GM23338 (cell line): ENCODE measurements at regions not wholly inside any gene's neighbourhood (a gene's known extent, or its start where the extent isn't known, plus 50 kb on each side); places are given as distances from the start of the nearest gene placed in this dataset.

Source experiments
- ATAC-seq: fragments of 200-7000 bp; cut with Tn5 transposase; 3 replicates; pipeline ENCODE4 v1.9.1; 2020
- DNase-seq: peaks from one replicate; pipeline ENCODE4 v3.0.0-alpha.2; 2015; ENCODE audit warnings: low spot score
- H2AFZ ChIP-seq: fragments of 200-600 bp; sonication (generic); 2 replicates; pipeline ENCODE4 v1.8.0; 2016; ENCODE audit warnings: antibody characterized with exemption, mild to moderate bottlenecking, moderate library complexity
- H3F3A ChIP-seq: fragments of 200-600 bp; sonication (generic); replicated peaks from 2 replicates; pipeline ENCODE4 v1.8.0; 2017; ENCODE audit warnings: antibody characterized with exemption, mixed run types, low read depth
- H3K27ac ChIP-seq: fragments of 200-600 bp; sonication (generic); 2 replicates; pipeline ENCODE4 v1.6.1; 2016; ENCODE audit warnings: low read depth
- H3K27me3 ChIP-seq: fragments of 200-600 bp; sonication (generic); 2 replicates; pipeline ENCODE4 v1.8.0; 2016; ENCODE audit warnings: mild to moderate bottlenecking, mixed run types, moderate library complexity; ENCODE audit not compliant: insufficient read depth
- H3K36me3 ChIP-seq: fragments of 200-600 bp; sonication (generic); 2 replicates; pipeline ENCODE4 v1.8.0; 2016; ENCODE audit warnings: mild to moderate bottlenecking; ENCODE audit not compliant: insufficient read depth
- H3K4me1 ChIP-seq: fragments of 200-600 bp; sonication (generic); 2 replicates; pipeline ENCODE4 v1.8.0; 2016; ENCODE audit warnings: mild to moderate bottlenecking, moderate library complexity; ENCODE audit not compliant: insufficient read depth
- H3K4me2 ChIP-seq: fragments of 200-600 bp; sonication (generic); 2 replicates; pipeline ENCODE4 v1.7.1; 2017; ENCODE audit warnings: mixed run types
- H3K4me3 ChIP-seq: fragments of 200-600 bp; sonication (generic); 2 replicates; pipeline ENCODE4 v1.6.1; 2016; ENCODE audit warnings: mixed run types
- H3K79me2 ChIP-seq: fragments of 200-600 bp; sonication (generic); replicated peaks from 2 replicates; pipeline ENCODE4 v1.8.0; 2017; ENCODE audit warnings: mild to moderate bottlenecking; ENCODE audit not compliant: insufficient read depth
- H3K9me2 ChIP-seq: fragments of 200-600 bp; sonication (generic); 2 replicates; pipeline ENCODE4 v1.8.0; 2017; ENCODE audit not compliant: insufficient read depth
- H4K20me1 ChIP-seq: fragments of 200-600 bp; sonication (generic); replicated peaks from 2 replicates; pipeline ENCODE4 v1.8.0; 2017; ENCODE audit warnings: mild to moderate bottlenecking; ENCODE audit not compliant: insufficient read depth
- H3K27ac Mint-ChIP-seq: 2 replicates; pipeline ENCODE4 v1.8.0; 2020; ENCODE audit warnings: inconsistent platforms, mild to moderate bottlenecking, moderate library complexity, mixed read lengths
- H3K27me3 Mint-ChIP-seq: 3 replicates; pipeline ENCODE4 v1.8.0; 2022; ENCODE audit warnings: low read depth, mild to moderate bottlenecking, moderate library complexity, mixed read lengths, inconsistent platforms; ENCODE audit not compliant: insufficient read depth, poor library complexity
- H3K36me3 Mint-ChIP-seq: 3 replicates; pipeline ENCODE4 v1.8.0; 2021; ENCODE audit warnings: low read depth, mild to moderate bottlenecking, inconsistent platforms, moderate library complexity, mixed read lengths
- H3K4me1 Mint-ChIP-seq: 3 replicates; pipeline ENCODE4 v1.8.0; 2020; ENCODE audit warnings: mild to moderate bottlenecking, inconsistent platforms, mixed read lengths
- H3K4me3 Mint-ChIP-seq: 3 replicates; pipeline ENCODE4 v1.8.0; 2021; ENCODE audit warnings: moderate library complexity, mild to moderate bottlenecking, inconsistent platforms, mixed read lengths
- H3K9me3 Mint-ChIP-seq: 3 replicates; pipeline ENCODE4 v1.8.0; 2020; ENCODE audit warnings: moderate library complexity, mild to moderate bottlenecking, inconsistent platforms, mixed read lengths
- CREB1 ChIP-seq: fragments of 250-450 bp; sonication (Bioruptor Pico); IDR thresholded peaks from 2 replicates; pipeline ENCODE4 v1.5.0; 2020; ENCODE audit warnings: low read depth, mild to moderate bottlenecking, moderate library complexity
- ETS1 ChIP-seq: IDR thresholded peaks from 2 replicates; pipeline ENCODE4 v1.6.1; 2016; ENCODE audit warnings: antibody characterized with exemption
- EZH2 ChIP-seq: fragments of 200-600 bp; sonication (generic); IDR thresholded peaks from one replicate; pipeline ENCODE4 v1.8.0; 2017; ENCODE audit warnings: antibody characterized with exemption, mild to moderate bottlenecking, low read depth; ENCODE audit not compliant: unreplicated experiment
- EZH2phosphoT487 ChIP-seq: fragments of 200-600 bp; sonication (generic); IDR thresholded peaks from one replicate; pipeline ENCODE4 v1.8.1; 2018; ENCODE audit warnings: antibody characterized with exemption; ENCODE audit not compliant: unreplicated experiment
- NANOG ChIP-seq: IDR thresholded peaks from 2 replicates; pipeline ENCODE4 v1.6.1; 2016; ENCODE audit warnings: antibody characterized with exemption, borderline replicate concordance
- POLR2AphosphoS5 ChIP-seq: IDR thresholded peaks from 2 replicates; pipeline ENCODE4 v1.6.1; 2016; ENCODE audit warnings: antibody characterized with exemption, low read depth
- STAT1 ChIP-seq: IDR thresholded peaks from one replicate; pipeline ENCODE4 v1.6.1; 2016; ENCODE audit warnings: antibody characterized with exemption; ENCODE audit not compliant: unreplicated experiment
- ZNF114 ChIP-seq: fragments of 250-450 bp; sonication (Bioruptor Pico); IDR thresholded peaks from 2 replicates; pipeline ENCODE4 v1.5.0; 2020; ENCODE audit warnings: mild to moderate bottlenecking, moderate library complexity
- ZNF462 ChIP-seq: fragments of 250-450 bp; sonication (Bioruptor Pico); IDR thresholded peaks from 2 replicates; pipeline ENCODE4 v1.5.0; 2020; ENCODE audit warnings: mild to moderate bottlenecking, moderate library complexity

- no peak for TF ChIP-seq ZNF462
- no peak for TF ChIP-seq POLR2AphosphoS5
- TF ChIP-seq ZNF114 (CRISPR knock-in tag) = no peak
- no peak for TF ChIP-seq EZH2
- TF ChIP-seq CREB1 (CRISPR knock-in tag) = no peak
These were observed 248.5 kb downstream of the RAP2B start (continued) for GRCh38 chr3:153410517-153410916.

GRCh38 chr3:153414982-153415381 is 253.0 kb downstream of the RAP2B start:
- Mint-ChIP-seq H3K36me3 (peaks cover 7% of the 10 kb centered on the region; the same call in 2 of the 3 replicates), H3K9me3 (peaks cover 13% of the 10 kb centered on the region; the same call in 2 of the 3 replicates), H3K4me3 (no peak overlapping the region), H3K27ac (no peak overlapping the region), H3K4me1 (no peaks in the 10 kb centered on the region), H3K27me3 (no peaks in the 10 kb centered on the region)
- H3K4me2 ChIP-seq = no peak overlapping the region
- no peak overlapping the region for H3K27ac ChIP-seq
- H3K27me3 ChIP-seq = no peaks in the 10 kb centered on the region
- ATAC-seq (no peak), DNase-seq (no peak)
- no peak overlapping the region for H3K4me3 ChIP-seq
- H3K4me1 ChIP-seq = no peaks in the 10 kb centered on the region
- H3K9me2 ChIP-seq = no peaks in the 10 kb centered on the region
- H4K20me1 ChIP-seq = no peaks in the 10 kb centered on the region
- no peaks in the 10 kb centered on the region for H3K79me2 ChIP-seq
- no peak overlapping the region for H2AFZ ChIP-seq
- no peaks in the 10 kb centered on the region for H3F3A ChIP-seq
- no peaks in the 10 kb centered on the region for H3K36me3 ChIP-seq
- TF ChIP-seq ETS1 (no peak), NANOG (no peak), ZNF114 (CRISPR knock-in tag) (no peak), ZNF462 (no peak), POLR2AphosphoS5 (no peak), STAT1 (no peak), CREB1 (CRISPR knock-in tag) (no peak), EZH2phosphoT487 (no peak)
